GDM1 (cell line): ENCODE measurements at regions not wholly inside any gene's neighbourhood (a gene's known extent, or its start where the extent isn't known, plus 50 kb on each side); places are given as distances from the start of the nearest gene placed in this dataset.

Experiments used
- DNase-seq: peaks from one replicate; lab custom pipeline; 2025; lab: John Stamatoyannopoulos, UW

DNA sequence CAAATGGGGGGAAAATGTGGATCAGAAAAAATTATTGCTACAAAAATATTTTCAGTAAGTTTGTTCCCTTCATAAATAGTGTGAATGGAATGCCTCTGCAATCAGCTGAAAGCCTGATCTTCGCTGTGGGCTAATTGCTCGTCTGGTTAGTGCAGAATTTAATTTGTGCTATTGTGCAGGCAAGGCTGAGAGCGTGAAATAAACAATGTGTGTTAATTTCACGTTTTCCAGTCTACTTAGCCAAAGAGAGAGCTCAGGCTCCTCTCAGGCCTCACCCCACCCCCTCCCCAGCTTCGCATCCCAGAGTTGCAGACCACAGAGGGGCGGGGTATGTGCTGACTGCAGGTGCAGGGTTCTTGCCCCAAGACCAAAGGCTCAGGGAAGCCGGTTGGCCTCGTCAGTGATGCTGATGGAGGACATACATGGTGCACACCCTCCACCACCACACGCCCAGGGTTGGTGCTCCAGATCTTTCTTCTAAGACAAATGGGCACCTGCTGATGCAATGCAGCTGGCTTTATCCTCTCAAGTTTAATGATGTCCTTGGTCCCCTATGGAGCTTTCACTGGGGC, 302.6 kb upstream of the SLC14A2 start:
- no peak for DNase-seq

DNA sequence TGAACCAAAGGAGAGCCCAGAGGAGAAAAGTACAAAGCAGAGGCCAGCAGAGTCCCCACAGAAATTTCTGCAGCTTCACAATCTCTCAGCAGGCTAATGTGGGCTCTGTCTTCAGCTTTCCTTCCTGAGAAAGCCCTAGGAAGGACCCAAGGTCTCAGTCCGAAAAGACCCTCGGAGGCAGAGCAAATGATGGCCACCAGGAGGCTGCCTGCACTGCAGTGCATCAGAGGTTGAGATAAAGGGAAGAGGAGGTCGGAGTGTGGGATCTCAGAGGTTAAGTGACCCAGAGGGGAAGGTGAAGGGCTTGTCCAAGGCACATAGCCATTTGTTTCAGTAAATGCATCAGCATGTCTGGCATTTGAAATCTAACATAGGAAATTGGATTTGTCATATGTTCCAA, 299.1 kb upstream of the SLC14A2 start:
- no peak for DNase-seq

DNA sequence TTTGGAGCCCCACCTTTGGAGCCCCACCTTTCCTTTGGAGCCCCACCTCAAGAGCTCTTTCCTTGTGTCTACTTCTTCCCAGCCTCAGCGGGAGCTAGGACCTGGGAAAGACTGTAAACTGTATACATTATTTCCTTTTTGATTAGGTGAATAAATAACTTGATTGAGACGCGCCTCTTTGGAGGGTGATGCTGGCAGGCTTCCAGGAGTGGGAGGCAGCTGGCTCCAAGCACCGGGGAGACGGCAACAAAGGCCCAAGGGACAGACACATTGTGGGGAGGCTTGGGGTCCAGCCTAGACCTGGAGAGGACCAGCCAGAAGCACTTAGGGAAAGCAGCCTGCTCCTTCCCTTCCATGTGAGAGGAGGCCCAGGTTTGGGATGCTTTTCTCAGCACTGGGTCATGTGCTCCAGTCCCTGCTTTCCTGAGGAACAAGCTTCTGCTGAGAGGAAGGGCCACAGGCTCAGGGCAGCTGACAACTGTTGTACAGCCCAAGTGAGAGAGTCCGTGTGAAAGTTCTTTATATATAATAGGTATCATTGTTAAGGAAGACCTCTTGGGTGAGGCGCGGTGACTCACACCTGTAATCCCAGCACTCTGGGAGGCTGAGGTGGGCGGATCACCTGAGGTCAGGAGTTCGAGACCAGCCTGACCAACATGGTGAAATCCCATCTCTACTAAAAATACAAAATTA, 297.2 kb upstream of the SLC14A2 start:
- DNase-seq = no peak

GRCh38 chr18:45320724-45321123, 294.6 kb upstream of the SLC14A2 start:
- DNase-seq = no peak

DNA sequence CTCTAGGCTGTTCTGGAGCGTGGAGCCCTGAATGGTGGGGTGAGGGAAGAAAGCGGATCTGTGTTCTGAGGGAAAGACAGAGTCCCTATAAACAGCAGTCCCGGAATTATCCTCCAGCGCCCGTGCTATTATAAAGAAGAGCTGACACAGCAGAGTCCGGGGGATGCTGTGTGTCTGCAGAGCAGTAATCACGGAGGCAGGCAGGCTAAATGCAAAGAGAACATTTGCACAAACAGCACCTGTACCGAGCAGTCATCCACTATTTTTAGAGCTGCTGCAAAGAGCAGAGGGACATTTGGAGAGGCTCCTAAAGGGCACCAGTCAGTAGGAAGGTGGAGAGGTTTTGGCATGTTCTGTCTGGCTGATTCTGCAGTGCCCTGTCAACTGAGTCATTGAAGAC, 293.8 kb upstream of the SLC14A2 start:
- DNase-seq = no peak

GRCh38 chr18:45322343-45322742, 292.9 kb upstream of the SLC14A2 start:
- DNase-seq = no peak

DNA sequence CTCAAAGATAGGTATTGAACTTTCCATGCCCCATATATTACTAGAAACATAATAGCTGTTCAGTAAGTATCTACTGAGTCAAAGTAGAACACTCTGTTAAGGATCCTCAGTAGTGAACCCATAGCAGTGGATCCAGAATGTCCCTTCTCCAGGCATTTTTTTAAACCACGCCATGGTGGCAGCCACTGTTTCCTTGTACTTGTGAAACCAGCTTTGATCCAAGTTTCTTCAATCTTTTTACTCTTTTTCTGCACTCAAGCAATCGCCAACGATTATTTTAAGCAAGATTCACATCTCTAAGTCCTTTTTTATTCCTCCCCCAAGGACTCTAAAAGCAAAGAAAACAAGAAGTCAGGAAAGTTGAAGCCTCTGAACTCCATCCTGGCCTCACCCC, 291.2 kb upstream of the SLC14A2 start:
- DNase-seq = no peak

GRCh38 chr18:45324495-45325113, 290.7 kb upstream of the SLC14A2 start:
- no peak for DNase-seq

GRCh38 chr18:45325778-45326177, 289.5 kb upstream of the SLC14A2 start:
- DNase-seq = no peak

DNA sequence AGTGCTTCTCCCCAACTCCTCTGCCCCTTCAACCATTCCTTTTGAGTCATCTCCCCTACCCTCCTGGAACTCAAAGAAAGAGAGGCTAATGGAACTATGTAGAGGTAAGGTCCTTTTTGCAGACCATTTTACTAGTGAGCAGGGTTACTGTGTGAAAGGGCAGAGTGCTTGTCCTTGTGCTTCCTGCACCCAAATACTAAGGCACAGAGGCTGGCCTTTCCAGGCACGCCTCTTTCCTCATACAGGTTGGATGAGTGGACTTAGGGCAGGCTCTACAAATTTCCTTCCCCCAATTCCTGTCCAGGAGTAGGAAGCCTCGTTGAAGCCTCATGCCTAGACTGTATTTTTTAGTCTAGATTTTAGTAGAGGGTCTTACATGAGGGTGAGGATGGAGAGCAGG, 288.8 kb upstream of the SLC14A2 start:
- no peak for DNase-seq

- no peak for DNase-seq
Measured at GRCh38 chr18:45328296-45328695, 287.0 kb upstream of the SLC14A2 start.

DNA sequence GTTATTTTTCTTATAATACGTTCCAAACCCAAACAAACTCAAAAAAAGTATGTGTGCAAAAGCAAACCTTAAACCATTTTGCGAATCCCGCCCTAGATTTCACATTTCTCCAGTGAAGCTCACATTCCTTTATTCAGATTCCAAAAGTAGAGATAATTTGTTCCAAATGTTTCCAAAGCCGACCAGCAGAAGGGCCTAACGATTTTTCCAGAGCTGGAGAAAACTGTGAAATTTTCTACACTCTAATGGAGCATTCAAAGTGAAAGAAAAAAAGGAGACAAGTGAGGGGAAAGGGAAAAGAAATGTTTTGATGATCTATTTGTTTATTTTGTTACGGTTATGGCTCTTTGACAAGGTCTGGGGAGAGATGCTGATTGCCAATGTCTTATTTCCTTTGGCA, 286.5 kb upstream of the SLC14A2 start:
- no peak for DNase-seq

- no peak for DNase-seq
Measured at GRCh38 chr18:45329316-45329715, 286.0 kb upstream of the SLC14A2 start.

DNA sequence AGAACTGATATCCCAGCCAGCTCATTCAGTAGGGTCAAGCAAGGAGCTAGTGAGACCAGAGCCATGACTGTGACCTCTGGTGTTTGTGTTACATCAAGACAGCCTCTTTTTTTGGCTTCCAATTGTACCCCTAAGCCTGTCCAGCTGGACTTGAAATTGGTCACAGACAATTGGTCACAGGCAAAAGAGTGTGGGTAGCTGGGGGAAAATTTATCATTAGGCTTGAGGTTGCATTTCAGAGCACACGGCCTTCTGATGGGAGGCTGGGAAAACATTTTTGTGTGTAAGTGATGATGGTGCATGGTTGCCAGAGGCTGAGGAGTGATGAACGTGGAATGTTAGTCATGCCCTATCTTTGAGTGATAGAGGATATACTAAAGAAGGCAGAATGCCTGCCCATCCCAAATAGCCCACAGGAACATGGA, 285.1 kb upstream of the SLC14A2 start:
- no peak for DNase-seq

DNA sequence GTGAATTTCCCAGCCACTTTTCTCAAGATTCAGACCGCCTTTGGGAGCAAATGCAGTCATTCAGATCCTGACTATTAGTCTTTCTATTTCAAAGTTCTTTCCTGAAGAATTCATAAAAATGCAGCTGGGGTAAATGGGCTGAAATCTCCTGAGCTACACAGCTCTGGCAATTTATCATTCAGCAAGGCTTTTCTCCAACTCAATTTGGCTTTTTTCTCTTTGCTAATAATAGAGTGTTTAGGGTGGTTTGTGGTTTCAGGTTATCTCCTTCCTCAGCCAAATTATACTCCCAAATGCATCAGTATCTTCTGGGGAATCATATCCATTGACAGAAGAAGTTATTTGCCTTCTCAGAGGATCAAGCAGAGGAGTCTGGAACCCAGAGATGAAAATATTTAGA, 282.4 kb upstream of the SLC14A2 start:
- no peak for DNase-seq

DNA sequence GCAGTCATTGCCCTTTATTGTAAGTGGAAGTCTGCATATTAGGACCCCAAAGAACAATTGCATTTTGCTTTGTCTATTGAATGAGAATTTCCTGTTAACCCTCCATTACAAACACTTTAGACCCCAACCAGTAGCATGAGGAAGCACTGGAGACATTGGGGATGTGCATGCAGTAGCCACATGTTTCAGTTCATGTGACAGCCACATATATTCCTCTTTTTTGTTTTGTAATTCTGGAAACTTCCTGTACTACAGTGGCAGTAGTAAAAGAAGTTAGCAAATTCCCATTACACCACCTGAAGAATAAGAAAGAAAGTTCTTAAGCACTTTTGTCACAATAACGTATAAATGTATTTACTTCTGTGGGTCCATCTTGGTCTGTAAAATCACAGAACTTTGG, 281.1 kb upstream of the SLC14A2 start:
- no peak for DNase-seq

DNA sequence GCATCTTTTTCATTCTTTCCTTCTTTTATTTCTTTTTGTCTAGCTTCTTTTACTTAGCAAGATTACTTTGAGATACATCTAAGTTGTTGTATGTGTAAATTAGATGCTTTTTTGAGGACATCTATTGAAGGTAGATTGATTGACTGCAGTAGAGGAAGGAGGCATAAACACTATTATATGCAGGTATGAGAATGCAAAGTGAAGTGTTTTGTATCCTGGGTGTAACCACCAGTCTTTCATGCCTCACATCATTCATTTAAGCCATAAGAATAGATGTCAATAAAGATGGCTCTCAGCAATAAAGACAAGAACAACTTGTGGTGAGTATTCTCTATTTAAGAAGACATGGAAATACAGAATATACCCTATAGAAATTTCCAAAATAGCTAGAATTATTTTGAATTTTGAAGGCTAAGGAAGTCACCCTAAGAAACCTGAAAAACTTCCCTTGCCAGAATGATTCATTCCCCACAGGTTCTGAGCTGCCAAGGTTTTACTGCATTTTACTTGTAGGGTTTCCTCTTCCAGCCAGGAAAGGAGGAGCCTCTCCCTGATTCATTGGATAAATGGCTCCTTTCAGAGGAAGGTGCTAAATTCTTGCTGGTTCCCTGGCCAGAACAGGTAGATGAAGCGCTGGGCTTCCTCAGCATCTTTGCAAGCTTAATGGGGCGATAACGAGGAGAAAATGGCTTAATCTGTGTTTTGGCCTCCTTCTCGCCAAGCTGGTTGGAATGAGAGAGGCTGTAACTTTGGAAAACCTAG, 279.8 kb upstream of the SLC14A2 start:
- no peak for DNase-seq

- DNase-seq = no peak
Measured at GRCh38 chr18:45336448-45336847, 278.8 kb upstream of the SLC14A2 start.

- DNase-seq = no peak
Measured at GRCh38 chr18:45337477-45337876, 277.8 kb upstream of the SLC14A2 start.

DNA sequence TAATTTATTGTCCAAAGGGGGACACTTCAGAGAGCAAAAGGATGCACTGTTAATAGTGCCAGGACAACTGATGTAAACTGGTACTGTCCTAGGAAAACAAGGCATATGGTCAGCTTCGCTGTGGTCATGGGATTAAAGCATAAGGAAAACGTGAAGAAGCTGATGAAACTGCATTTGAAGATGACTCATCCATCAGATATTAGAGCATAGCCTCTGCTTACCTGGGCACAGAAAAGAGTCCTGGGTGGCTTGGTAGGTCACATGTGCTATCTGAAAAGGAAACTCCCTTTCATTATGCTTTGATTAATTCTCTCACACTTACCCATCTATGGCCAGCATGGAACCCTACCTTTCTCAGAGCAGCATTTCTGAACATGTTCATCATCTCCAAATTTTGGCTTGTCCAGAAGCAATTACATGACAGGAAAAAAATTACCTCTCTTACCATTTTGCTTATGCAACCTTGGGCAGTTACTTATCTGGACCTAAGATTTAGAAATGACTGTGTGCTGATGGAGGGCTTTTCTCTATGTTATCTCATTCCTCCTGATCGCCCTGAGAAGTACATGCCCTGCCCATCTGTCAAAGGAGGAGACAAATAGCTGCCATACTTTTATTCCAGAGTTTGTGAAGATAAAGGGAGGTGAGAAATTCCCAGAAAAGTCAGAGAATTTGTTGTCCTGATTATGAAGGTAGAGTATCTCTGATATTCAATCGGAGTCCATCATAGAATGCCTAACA, 275.3 kb upstream of the SLC14A2 start:
- DNase-seq = no peak

GRCh38 chr18:45340884-45341283, 274.4 kb upstream of the SLC14A2 start:
- DNase-seq = no peak

DNA sequence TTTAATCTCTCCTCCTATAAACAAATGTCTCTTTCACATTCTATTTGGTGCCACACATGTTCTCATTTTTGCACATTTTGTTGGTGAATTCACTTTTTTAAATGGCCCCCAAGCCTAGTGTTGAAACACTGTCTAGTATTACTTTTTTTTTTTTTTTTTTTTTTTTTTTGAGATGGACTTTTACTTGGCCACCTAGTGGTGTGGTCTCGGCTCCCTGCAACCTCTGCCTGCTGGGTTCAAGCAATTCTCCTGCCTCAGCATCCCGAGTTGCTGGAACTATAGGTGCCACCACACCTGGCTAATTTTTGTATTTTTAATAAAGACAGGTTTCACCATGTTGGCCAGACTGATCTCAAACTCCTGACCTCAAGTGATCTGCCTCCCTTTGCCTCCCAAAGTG, 273.8 kb upstream of the SLC14A2 start:
- no peak for DNase-seq
